Heart left ventricle (tissue), 16 donors: ENCODE measurements at regions not wholly inside any gene's neighbourhood (a gene's known extent, or its start where the extent isn't known, plus 50 kb on each side); places are given as distances from the start of the nearest gene placed in this dataset.
"Not testable (repeated sequence)": the region's sequence is repeated elsewhere in the genome, so short reads cannot be mapped to it uniquely, and the experiment has no call there.

Source experiments
- ATAC-seq, 4 donors: fragments of 200-7000 bp; cut with Tn5 transposase; one replicate each; pipeline ENCODE4 v1.9.1; 2020 to 2022; ENCODE audit warnings: moderate library complexity in 4 of 4, mild to moderate bottlenecking in 3 of 4, moderate number of reproducible peaks in 1 of 4
- DNase-seq, 5 donors: peaks; one replicate each; pipeline ENCODE4 v3.0.0-alpha.2; 2020
- H3K27ac ChIP-seq, 12 donors: fragments of 200-600 bp; sonication (generic) in 4 of 12; one replicate each; pipeline versions ENCODE4 v1.5.0 to v1.8.0; 2016 to 2022; ENCODE audit warnings: mild to moderate bottlenecking in 2 of 12
- H3K27me3 ChIP-seq, 9 donors: fragments of 200-600 bp; sonication (generic) in 2 of 9; one replicate each; pipeline versions ENCODE4 v1.5.1 to v1.8.0; 2016 to 2022; ENCODE audit warnings: mild to moderate bottlenecking in 3 of 9
- H3K36me3 ChIP-seq, 9 donors: fragments of 200-600 bp; sonication (generic) in 2 of 9; one replicate each; pipeline versions ENCODE4 v1.5.0 to v1.8.0; 2018 to 2022; ENCODE audit warnings: mild to moderate bottlenecking in 2 of 9
- H3K4me1 ChIP-seq, 12 donors: fragments of 200-600 bp; sonication (generic) in 4 of 12; one replicate each; pipeline versions ENCODE4 v1.5.0 to v1.8.0; 2016 to 2022; ENCODE audit warnings: mild to moderate bottlenecking in 3 of 12
- H3K4me3 ChIP-seq, 12 donors: fragments of 200-600 bp; sonication (generic) in 4 of 12; one replicate each; pipeline versions ENCODE4 v1.5.0 to v1.8.0; 2017 to 2022; ENCODE audit warnings: mild to moderate bottlenecking in 9 of 12, moderate library complexity in 4 of 12
- H3K9me3 ChIP-seq, 12 donors: fragments of 200-600 bp; sonication (generic) in 4 of 12; one replicate each; pipeline versions ENCODE4 v1.5.0 to v1.8.0; 2016 to 2022; ENCODE audit warnings: mild to moderate bottlenecking in 1 of 12
- CTCF ChIP-seq, 12 donors: fragments of 200-600 bp; sonication (generic) in 4 of 12; IDR thresholded peaks; one replicate each; pipeline versions ENCODE4 v1.5.0 to v1.8.0; 2018 to 2022; ENCODE audit warnings: antibody characterized with exemption in 12 of 12, mild to moderate bottlenecking in 5 of 12
- POLR2A ChIP-seq, 2 donors: fragments of 450-650 bp; IDR thresholded peaks; one replicate each; pipeline ENCODE4 v1.6.1; 2017; ENCODE audit warnings: antibody characterized with exemption in 2 of 2, mild to moderate bottlenecking in 2 of 2, moderate library complexity in 2 of 2
- WGBS, 4 donors: extraction: QIAGEN DNeasy Blood & Tissue Kit in 2 of 4; methylation state at CpG; one replicate each; pipeline versions ENCODE4 v1.1.5 to v1.1.7; 2013 to 2018; 5-methylcytosine and 5-hydroxymethylcytosine counted together
- intact Hi-C, 10 donors: fragments of 100-400 bp; cut with DNase I; formaldehyde crosslinking; loops; one replicate each; pipeline versions ENCODE4 v1.11.1 to v1.14.2; 2022
- donor health status: ischemic (EF 13 %, LVEDD 7.1; RV severe dilation, severe dysfunction).
- donor health status: healthy with polysubstance abuse.
- donor health status: DM: no; HTN: yes; CAD: no.
- donor health status: DM: no; HTN: no; CAD: no.
- donor health status: ischemic (EF 25% LVEDD 6.9; RV normal size, moderate dysfunction).
- donor health status: ischemic (EF 25% LVEDD 5.7; RV mildly dilated, moderate dysfunction).
- donor health status: healthy.
- donor health status: DM: yes; HTN: yes; CAD: no.
- donor health status: ischemic (EF 35%, LVEDD 5.7; RV mildly dilated, moderate dysfunction).
- donor health status: nonischemic (EF 11% LVEDD 7.7; RV severe dilation, severe dysfunction).
- donor health status: DM: yes; HTN: yes; CAD: no.
- donor health status: PGD.
- donor health status: ischemic (EF 29% LVEDD 5.4; RV normal size, mild dysfunction).
- donor health status: nonischemic (EF 23%, LVEDD 6.1; RV moderate dilation, normal function).

- ATAC-seq (no peak), DNase-seq (no peak)
- H3K27ac ChIP-seq = no peak overlapping the region
- no peaks in the 10 kb centered on the region for H3K27me3 ChIP-seq
- TF ChIP-seq CTCF (IDR thresholded peaks at IDR 0.05) (no peak), POLR2A (IDR thresholded peaks at IDR 0.05) (no peak)
- WGBS, 4 donors = 78 to 84% (median 79%) methylated on average over 2 of the region's 2 CpGs
- no peak overlapping the region for H3K4me3 ChIP-seq
- no peaks in the 10 kb centered on the region for H3K36me3 ChIP-seq
- intact Hi-C loops = no loop called here
- H3K4me1 ChIP-seq = no peaks in the 10 kb centered on the region
- peaks cover 0 to 11% (median 0%) of the 10 kb centered on the region in 12 donors for H3K9me3 ChIP-seq
Observed at GRCh38 chr12:18837505-18837904, 99.6 kb downstream of the CAPZA3 start.

GRCh38 chr12:18840997-18841396 is 103.1 kb downstream of the CAPZA3 start:
- DNase-seq, H3K4me3 ChIP-seq, intact Hi-C loops, H3K27ac ChIP-seq, H3K36me3 ChIP-seq, H3K4me1 ChIP-seq, ATAC-seq, H3K27me3 ChIP-seq: not testable (repeated sequence)
- peaks cover 0 to 11% (median 0%) of the 10 kb centered on the region in 12 donors for H3K9me3 ChIP-seq
- WGBS, 4 donors = 87 to 94% (median 90%) methylated on average over 4 of the region's 4 CpGs

GRCh38 chr12:18849080-18849479 is 111.2 kb downstream of the CAPZA3 start:
- 91 to 95% (median 92%) methylated on average over 4 of the region's 4 CpGs for WGBS, 4 donors
- intact Hi-C loops = no loop called here
- no peaks in the 10 kb centered on the region for H3K9me3 ChIP-seq
- no peak for TF ChIP-seq CTCF (IDR thresholded peaks at IDR 0.05)
- TF ChIP-seq POLR2A (IDR thresholded peaks at IDR 0.05) = no peak
- no peak for DNase-seq
- H3K27me3 ChIP-seq = no peaks in the 10 kb centered on the region
- H3K27ac ChIP-seq = no peak overlapping the region
- no peak overlapping the region for H3K4me3 ChIP-seq
- H3K36me3 ChIP-seq = no peaks in the 10 kb centered on the region
- no peak for ATAC-seq
- no peaks in the 10 kb centered on the region for H3K4me1 ChIP-seq

DNA sequence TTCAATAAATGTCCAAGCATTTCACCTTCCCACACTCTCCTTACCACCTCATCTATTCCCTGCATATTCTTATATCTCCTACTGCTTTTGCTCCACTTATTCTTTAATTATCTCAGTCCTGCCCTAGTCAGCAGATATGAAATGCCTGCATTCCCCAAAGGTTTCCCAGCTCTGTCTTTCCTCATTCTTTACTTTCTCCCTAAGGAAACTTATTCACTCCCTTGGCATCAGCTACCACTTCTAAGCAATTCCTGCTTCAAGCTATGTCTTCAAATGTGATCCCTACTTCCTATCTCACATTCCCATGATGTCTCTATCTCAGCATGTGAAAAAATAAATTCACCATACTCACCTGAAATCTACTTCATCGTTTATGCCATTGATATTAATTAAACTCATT is 111.8 kb downstream of the CAPZA3 start:
- Histone ChIP-seq H3K4me1 (no peaks in the 10 kb centered on the region), H3K9me3 (no peaks in the 10 kb centered on the region), H3K4me3 (no peak overlapping the region), H3K27ac (no peak overlapping the region), H3K36me3 (no peaks in the 10 kb centered on the region), H3K27me3 (no peaks in the 10 kb centered on the region)
- ATAC-seq (no peak), DNase-seq (no peak)
- intact Hi-C loops = no loop called here
- TF ChIP-seq CTCF (IDR thresholded peaks at IDR 0.05) (no peak), POLR2A (IDR thresholded peaks at IDR 0.05) (no peak)
- WGBS, 4 donors = 77 to 88% (median 82%) methylated on average over 1 of the region's 1 CpG

GRCh38 chr12:18850752-18851151 is 112.8 kb downstream of the CAPZA3 start:
- no peak overlapping the region for H3K27ac ChIP-seq
- H3K27me3 ChIP-seq = no peaks in the 10 kb centered on the region
- 96 to 100% (median 98%) methylated on average over 1 of the region's 1 CpG for WGBS, 4 donors
- no peaks in the 10 kb centered on the region for H3K9me3 ChIP-seq
- TF ChIP-seq POLR2A (IDR thresholded peaks at IDR 0.05) (no peak), CTCF (IDR thresholded peaks at IDR 0.05) (no peak)
- ATAC-seq (no peak), DNase-seq (no peak)
- H3K4me1 ChIP-seq = no peaks in the 10 kb centered on the region
- intact Hi-C loops = no loop called here
- H3K36me3 ChIP-seq = no peaks in the 10 kb centered on the region
- H3K4me3 ChIP-seq = no peak overlapping the region
